Omental fat pad (tissue), 3 donors: ENCODE measurements at regions not wholly inside any gene's neighbourhood (a gene's known extent, or its start where the extent isn't known, plus 50 kb on each side); places are given as distances from the start of the nearest gene placed in this dataset.

Experiments used
- ATAC-seq: fragments of 150-250 bp; one replicate; pipeline ENCODE4 v1.9.1; 2016; ENCODE audit warnings: mild to moderate bottlenecking, moderate library complexity; ENCODE audit not compliant: low FRiP score
- DNase-seq: peaks from one replicate; pipeline ENCODE4 v3.0.0-alpha.2; 2019; ENCODE audit warnings: low spot score
- TF ChIP-seq, protein P1 (sequence below), 3 donors: fragments of 450-650 bp; IDR thresholded peaks; one replicate each; pipeline ENCODE4 v1.5.1; 2016 to 2017; ENCODE audit warnings: antibody characterized with exemption in 3 of 3, mild to moderate bottlenecking in 3 of 3, moderate library complexity in 2 of 3

DNA sequence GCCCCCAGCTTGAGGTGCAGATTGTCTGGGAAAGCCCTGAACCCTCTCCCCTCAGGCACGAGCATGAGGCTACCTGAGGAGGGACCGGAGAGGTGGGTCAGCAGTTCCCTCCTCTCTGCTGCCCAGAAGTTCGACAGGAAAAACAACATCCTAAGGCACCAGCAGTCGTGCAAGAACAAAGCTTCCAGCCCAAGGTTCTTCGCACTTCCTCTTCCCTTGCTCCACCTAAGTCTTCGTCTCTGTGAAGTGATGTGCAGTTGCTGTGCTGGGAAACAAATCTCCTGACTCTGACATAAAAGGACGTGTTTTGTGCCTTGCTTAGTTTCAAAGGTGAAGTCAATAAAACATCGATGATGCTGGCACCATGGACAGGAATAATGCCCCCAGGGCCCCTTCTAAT is 173.3 kb downstream of the USP12 start:
- TF ChIP-seq, protein P1, sequence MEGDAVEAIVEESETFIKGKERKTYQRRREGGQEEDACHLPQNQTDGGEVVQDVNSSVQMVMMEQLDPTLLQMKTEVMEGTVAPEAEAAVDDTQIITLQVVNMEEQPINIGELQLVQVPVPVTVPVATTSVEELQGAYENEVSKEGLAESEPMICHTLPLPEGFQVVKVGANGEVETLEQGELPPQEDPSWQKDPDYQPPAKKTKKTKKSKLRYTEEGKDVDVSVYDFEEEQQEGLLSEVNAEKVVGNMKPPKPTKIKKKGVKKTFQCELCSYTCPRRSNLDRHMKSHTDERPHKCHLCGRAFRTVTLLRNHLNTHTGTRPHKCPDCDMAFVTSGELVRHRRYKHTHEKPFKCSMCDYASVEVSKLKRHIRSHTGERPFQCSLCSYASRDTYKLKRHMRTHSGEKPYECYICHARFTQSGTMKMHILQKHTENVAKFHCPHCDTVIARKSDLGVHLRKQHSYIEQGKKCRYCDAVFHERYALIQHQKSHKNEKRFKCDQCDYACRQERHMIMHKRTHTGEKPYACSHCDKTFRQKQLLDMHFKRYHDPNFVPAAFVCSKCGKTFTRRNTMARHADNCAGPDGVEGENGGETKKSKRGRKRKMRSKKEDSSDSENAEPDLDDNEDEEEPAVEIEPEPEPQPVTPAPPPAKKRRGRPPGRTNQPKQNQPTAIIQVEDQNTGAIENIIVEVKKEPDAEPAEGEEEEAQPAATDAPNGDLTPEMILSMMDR (IDR thresholded peaks at IDR 0.05): no peak
- DNase-seq: no peak
- no peak for ATAC-seq

DNA sequence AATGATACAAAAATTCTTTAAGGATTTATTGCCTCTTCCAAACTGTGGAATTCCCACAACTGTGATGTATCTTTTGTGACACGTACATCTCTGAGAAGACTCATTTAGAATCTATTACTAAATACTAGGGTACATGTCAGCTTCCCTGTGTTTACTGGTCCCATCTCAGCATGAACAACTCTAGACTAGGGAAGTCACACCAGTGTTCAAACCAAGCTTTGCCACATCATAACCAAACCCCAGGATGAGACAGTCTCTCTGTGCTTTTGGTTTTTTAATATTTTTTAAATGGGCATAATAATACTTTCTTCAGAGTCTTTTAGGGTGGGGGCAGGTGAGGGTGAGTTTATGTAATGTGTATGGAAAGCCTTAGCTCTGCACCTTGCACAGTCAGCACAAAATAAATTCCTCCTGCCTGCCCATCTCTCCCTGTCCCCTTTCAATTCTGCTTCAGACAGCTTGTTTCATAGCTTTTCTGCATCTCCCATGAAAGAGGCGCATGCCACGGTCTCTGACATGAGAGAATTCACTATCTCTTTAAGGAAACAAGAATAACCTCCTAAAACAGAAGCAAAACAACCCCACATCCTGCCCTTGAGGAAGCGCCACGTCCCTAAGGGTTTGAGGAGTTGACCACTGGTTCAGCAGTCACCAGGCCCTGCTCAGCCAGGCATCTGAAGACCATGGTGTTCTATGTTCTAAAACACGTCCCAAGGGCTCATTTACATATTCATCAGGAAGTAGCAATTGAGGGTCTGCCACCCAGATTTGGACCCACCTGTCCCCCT is 174.5 kb downstream of the USP12 start:
- TF ChIP-seq, protein P1 (IDR thresholded peaks at IDR 0.05): no peak
- DNase-seq (no peak), ATAC-seq (no peak)

- ATAC-seq: no peak
- TF ChIP-seq, protein P1 (IDR thresholded peaks at IDR 0.05): no peak
- DNase-seq: no peak
Measured at GRCh38 chr13:26995159-26995558, 176.5 kb downstream of the USP12 start.

DNA sequence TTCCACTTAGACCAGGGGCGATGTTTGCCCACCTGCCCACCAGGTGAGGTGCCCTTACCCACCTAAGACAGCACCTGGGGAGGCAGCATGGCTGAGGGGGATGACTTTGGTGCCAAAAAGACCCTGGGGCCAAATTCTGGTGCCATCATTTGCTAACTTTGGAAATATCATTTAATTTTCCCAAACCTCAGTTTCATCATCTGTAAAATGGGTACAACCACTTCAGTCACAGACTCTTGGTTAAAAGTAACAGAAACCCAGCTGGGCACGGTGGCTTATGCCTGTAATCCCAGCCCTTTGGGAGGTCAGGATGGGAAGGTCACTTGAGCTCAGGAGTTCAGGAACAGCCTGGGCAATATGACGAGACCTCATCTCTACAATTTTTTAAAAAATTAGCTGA is 177.8 kb downstream of the USP12 start:
- TF ChIP-seq, protein P1 (IDR thresholded peaks at IDR 0.05): no peak
- DNase-seq: no peak
- no peak for ATAC-seq

DNA sequence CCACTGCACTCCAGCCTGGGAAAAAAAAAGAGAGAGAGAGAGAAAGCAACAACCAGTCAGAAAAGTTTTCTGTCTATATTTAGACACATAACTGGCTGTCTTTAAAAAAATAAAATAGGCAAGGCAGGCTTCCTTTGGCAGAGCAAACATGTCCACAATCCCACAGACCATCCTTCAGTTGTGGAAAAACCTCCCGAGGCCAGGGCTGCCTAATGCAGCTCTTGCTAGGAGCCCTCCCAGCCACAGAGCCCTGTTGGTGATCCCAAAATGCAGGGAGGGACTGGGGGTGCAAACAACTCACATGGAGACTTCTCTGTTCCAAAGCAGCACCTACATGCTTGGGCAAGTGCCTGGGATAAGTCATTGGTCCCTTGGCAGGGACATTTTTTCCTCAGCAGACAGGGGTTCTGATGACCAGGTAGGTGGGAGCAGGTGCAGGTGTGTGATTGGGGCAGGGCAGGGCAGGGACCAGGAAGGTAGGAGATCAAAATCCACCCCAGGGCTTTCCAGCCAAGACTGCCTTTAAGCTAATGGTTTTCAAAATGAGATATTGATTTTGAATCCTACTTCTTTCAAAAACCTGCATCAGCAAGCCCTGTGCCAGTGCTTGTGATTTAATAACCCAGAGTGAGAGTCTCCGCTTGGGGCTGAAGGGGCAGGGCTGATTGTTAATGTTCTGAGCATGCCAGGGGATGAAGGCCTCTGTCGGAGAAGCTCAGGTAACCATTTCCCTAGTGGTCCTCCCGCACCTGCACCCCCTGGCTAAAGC is 178.5 kb downstream of the USP12 start:
- DNase-seq (no peak), ATAC-seq (no peak)
- TF ChIP-seq, protein P1 (IDR thresholded peaks at IDR 0.05): no peak

GRCh38 chr13:26991508-26992181 is 180.0 kb downstream of the USP12 start:
- ATAC-seq (no peak), DNase-seq (no peak)
- TF ChIP-seq, protein P1 (IDR thresholded peaks at IDR 0.05): no peak
